ENCODE measurements at regions not wholly inside any gene's neighbourhood (a gene's known extent, or its start where the extent isn't known, plus 50 kb on each side); places are given as distances from the start of the nearest gene placed in this dataset.

DNA sequence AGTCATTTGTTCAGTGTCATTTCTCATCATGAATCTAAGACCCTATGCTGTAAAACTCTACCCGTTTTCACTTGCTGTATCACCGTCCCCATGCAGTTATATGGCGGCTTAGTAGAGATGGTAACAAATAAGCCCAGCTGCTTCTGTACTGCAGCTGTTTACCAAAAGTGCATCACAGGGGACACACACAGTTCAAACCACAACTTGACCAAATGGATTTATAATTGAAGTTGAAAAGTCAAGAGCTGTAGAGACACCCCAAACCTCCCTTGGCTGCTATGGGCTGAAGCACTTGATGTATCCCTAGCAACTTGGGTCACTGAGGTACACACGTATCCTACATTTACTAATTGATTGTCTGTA is 219.0 kb upstream of the FGF13 start:
- no peaks in the 10 kb centered on the region for H3K27me3 Mint-ChIP-seq (ENCODE audit: low read depth)
- no peak for DNase-seq (ENCODE audit: low spot score)
- peaks cover 7% of the 10 kb centered on the region for H3K9me3 Mint-ChIP-seq (ENCODE audit: low read depth)
- TF ChIP-seq, protein P1, sequence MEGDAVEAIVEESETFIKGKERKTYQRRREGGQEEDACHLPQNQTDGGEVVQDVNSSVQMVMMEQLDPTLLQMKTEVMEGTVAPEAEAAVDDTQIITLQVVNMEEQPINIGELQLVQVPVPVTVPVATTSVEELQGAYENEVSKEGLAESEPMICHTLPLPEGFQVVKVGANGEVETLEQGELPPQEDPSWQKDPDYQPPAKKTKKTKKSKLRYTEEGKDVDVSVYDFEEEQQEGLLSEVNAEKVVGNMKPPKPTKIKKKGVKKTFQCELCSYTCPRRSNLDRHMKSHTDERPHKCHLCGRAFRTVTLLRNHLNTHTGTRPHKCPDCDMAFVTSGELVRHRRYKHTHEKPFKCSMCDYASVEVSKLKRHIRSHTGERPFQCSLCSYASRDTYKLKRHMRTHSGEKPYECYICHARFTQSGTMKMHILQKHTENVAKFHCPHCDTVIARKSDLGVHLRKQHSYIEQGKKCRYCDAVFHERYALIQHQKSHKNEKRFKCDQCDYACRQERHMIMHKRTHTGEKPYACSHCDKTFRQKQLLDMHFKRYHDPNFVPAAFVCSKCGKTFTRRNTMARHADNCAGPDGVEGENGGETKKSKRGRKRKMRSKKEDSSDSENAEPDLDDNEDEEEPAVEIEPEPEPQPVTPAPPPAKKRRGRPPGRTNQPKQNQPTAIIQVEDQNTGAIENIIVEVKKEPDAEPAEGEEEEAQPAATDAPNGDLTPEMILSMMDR (IDR thresholded peaks at IDR 0.05) = no peak
- H3K36me3 Mint-ChIP-seq (ENCODE audit: low read depth) = no peaks in the 10 kb centered on the region
- H3K4me1 Mint-ChIP-seq (ENCODE audit: low read depth) = no peaks in the 10 kb centered on the region
- H3K27ac Mint-ChIP-seq (ENCODE audit: unreplicated experiment) = no peak overlapping the region
- no peak overlapping the region for H3K4me3 Mint-ChIP-seq (ENCODE audit: unreplicated experiment)

DNA sequence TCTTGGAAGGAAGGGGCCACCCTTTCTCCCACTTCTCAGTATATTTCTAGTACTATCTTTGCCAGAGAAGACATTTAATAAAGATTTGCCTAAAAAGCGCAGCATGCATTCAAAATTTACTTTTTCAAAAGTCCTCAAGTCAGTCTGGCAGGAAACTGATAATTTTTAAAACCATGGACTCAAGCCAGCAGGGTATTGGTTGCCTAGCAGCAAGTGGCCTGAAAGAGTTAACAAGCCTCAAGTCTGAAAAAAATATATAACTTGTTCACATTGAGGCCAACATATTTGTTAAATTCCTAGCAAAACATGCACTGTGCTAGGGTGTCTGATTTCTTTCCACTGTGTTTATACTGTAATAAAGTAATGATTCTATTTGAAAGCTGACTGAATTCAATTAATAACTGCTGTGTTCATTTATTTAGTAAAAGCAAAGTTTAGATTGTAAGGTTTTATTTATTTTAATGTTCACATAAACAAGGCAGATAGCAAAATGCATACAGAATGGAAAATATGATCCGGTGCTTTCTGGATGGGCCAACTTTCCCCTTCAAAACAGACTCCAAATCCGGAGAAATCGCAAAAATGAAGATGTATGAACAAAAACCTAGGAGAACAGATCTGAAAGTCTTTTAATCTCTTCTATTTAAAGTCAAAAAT is 218.5 kb upstream of the FGF13 start:
- Mint-ChIP-seq H3K9me3 (ENCODE audit: low read depth) (peaks cover 11% of the 10 kb centered on the region), H3K4me3 (ENCODE audit: unreplicated experiment) (no peak overlapping the region), H3K27ac (ENCODE audit: unreplicated experiment) (no peak overlapping the region), H3K4me1 (ENCODE audit: low read depth) (no peaks in the 10 kb centered on the region), H3K36me3 (ENCODE audit: low read depth) (no peaks in the 10 kb centered on the region), H3K27me3 (ENCODE audit: low read depth) (no peaks in the 10 kb centered on the region)
- DNase-seq (ENCODE audit: low spot score) = no peak
- TF ChIP-seq, protein P1 (IDR thresholded peaks at IDR 0.05) = no peak

DNA sequence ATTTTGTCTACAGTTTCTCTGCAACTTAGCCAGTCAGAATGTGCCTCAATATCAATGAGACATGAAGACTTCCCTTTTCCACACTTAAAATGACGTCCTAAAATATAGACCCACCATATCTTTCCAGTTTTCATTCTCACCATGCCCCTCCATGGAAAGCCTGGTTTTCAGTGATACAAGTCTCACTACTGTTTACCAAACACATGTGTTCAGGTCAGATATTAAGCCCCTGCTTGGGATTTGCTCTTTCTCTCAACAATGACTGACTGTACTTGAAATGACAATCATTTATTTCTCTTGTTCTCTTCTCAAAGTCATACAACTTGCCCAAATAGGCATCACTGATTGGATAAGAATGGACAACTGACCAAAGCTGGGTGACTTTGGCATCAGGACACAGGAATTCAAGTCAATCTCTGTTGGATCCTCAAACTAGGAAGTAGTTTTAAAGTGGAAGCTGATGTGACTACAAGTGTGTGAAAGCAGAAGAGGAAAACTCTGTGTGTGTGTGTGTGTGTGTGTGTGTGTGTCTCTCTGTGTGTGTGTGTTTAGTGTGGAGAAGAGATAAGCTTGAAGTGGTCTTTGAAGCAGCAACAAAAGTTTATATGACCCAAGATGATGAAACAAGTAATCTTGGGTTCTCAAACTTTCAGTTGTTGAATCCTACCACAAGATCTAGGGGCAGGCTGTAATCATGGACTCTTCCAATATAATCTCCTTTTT is 217.4 kb upstream of the FGF13 start:
- H3K36me3 Mint-ChIP-seq (ENCODE audit: low read depth) = no peaks in the 10 kb centered on the region

DNA sequence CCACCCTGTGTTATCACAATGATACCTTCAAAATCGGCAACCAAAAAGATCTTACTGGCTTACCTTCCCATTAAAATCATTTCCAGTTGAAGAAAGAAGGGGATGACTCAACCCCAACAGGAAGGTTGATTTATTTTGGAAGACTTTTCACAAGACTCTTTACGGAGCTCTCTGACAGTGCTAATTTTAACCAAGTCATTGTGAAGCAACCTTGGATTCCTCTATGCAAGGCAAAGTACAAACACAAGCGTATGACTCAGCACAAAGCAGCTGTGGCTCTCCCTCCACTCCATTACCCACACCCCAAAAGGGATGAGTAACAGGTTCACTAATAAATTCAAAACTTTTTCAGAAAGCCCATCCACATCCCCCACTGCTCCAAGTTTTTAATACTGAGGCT is 213.8 kb upstream of the FGF13 start:
- Mint-ChIP-seq H3K36me3 (ENCODE audit: low read depth) (no peaks in the 10 kb centered on the region), H3K4me1 (ENCODE audit: low read depth) (no peaks in the 10 kb centered on the region), H3K4me3 (ENCODE audit: unreplicated experiment) (no peak overlapping the region), H3K27ac (ENCODE audit: unreplicated experiment) (no peak overlapping the region), H3K27me3 (ENCODE audit: low read depth) (no peaks in the 10 kb centered on the region), H3K9me3 (ENCODE audit: low read depth) (peaks cover 34% of the 10 kb centered on the region)
- no peak for DNase-seq (ENCODE audit: low spot score)
- TF ChIP-seq, protein P1 (IDR thresholded peaks at IDR 0.05) = no peak

More for the DNA sequence above, 217.4 kb upstream of the FGF13 start:
- H3K4me1 Mint-ChIP-seq (ENCODE audit: low read depth) = no peaks in the 10 kb centered on the region
- no peak overlapping the region for H3K27ac Mint-ChIP-seq (ENCODE audit: unreplicated experiment)
- H3K27me3 Mint-ChIP-seq (ENCODE audit: low read depth) = no peaks in the 10 kb centered on the region
- TF ChIP-seq, protein P1 (IDR thresholded peaks at IDR 0.05) = no peak
- H3K4me3 Mint-ChIP-seq (ENCODE audit: unreplicated experiment) = no peak overlapping the region
- peaks cover 13% of the 10 kb centered on the region for H3K9me3 Mint-ChIP-seq (ENCODE audit: low read depth)
- DNase-seq (ENCODE audit: low spot score) = no peak

DNA sequence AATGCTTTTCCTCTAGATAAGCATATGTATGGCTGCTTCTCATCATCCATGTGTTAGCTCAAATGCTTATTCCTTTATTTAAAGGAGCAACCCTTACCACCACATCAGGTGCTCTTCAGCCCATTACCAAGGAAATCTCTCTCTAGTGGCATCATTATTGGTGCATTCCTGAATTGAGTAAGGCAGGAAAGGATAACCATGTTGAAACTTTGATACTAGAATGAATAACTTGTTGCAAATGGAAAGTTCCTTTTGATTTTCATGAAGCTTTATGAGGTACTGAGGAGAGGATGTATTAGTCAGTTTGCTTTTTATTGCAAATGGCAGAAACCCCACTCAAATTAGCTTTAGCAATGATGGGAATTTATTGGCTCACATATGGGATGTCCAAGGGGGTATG is 212.3 kb upstream of the FGF13 start:
- no peaks in the 10 kb centered on the region for H3K4me1 Mint-ChIP-seq (ENCODE audit: low read depth)
- no peaks in the 10 kb centered on the region for H3K27me3 Mint-ChIP-seq (ENCODE audit: low read depth)
- no peaks in the 10 kb centered on the region for H3K36me3 Mint-ChIP-seq (ENCODE audit: low read depth)
- no peak overlapping the region for H3K4me3 Mint-ChIP-seq (ENCODE audit: unreplicated experiment)
- DNase-seq (ENCODE audit: low spot score) = no peak
- peaks cover 35% of the 10 kb centered on the region for H3K9me3 Mint-ChIP-seq (ENCODE audit: low read depth)
- no peak overlapping the region for H3K27ac Mint-ChIP-seq (ENCODE audit: unreplicated experiment)
- TF ChIP-seq, protein P1 (IDR thresholded peaks at IDR 0.05) = no peak
